SHP77 treated with DMSO at 0.1 percent for 48 hours (cell line): ENCODE measurements at regions not wholly inside any gene's neighbourhood (a gene's known extent, or its start where the extent isn't known, plus 50 kb on each side); places are given as distances from the start of the nearest gene placed in this dataset.

Experiments
- DNase-seq: peaks from one replicate; lab custom pipeline; 2025; lab: John Stamatoyannopoulos, UW

GRCh38 chr3:159899166-159899565, 89.5 kb upstream of the IL12A start:
- no peak for DNase-seq

- DNase-seq: no peak
Measured at GRCh38 chr3:159902546-159903314, 85.9 kb upstream of the IL12A start.

- DNase-seq: no peak
Measured at GRCh38 chr3:159904455-159904854, 84.2 kb upstream of the IL12A start.

- DNase-seq: no peak
Measured at GRCh38 chr3:159904911-159905310, 83.7 kb upstream of the IL12A start.

DNA sequence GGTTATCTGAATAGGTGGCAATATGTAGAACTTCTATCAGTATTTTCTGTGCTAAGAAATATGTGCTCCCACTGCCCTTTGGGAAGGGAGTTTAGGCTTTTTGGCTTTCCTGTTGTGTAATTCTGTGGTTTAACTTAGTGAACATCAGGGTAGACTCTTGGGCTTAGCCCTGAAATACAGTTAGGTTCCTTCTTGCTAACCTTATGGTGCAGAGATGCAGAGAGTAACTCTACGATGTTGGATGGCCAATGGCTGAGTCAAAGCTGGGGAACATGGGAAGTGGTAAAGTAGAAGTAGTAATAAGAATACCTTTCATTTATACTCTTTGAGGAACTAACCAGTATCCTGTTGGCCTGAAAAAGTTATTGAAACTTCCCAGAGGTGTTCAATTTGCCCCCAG, 80.8 kb upstream of the IL12A start:
- no peak for DNase-seq

- no peak for DNase-seq
Measured at GRCh38 chr3:159910991-159911663, 77.5 kb upstream of the IL12A start.

GRCh38 chr3:159911664-159912037, 77.0 kb upstream of the IL12A start:
- DNase-seq: no peak

DNA sequence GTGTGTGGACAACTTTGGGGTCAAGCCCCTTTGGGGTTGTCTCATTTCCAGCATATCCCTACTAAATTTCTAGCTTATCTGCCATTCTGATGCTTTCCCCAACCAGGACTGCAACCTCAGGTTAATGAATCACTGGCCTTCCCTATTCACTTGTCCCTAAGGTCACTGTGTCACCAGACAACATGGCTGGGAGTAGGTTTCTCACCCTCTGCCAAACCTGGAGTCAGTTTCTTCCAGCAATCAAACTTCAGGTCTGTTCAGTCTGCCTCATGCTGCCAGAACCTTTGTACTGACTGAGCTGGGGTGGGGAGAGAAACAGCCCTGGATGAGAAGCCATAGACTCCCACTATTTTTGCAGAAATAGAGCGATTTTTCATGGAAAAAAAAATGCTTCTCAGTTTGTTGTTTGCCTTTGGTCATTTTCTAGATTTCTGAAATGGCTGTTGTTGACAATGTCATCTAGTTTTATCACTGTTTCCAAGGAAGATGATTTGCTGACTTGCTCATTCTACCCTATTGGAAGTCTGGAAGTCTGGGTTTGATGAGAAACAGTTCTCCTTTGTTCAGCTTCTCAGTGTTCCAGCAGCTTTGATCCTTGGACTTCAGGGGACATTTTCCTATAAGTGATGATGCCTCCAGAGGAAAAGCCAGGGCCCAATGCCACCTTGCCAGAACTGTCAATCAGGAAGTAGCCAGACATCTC, 74.8 kb upstream of the IL12A start:
- no peak for DNase-seq

GRCh38 chr3:159914426-159914825, 74.2 kb upstream of the IL12A start:
- DNase-seq: no peak

- no peak for DNase-seq
Measured at GRCh38 chr3:159916052-159916451, 72.6 kb upstream of the IL12A start.

- no peak for DNase-seq
Measured at GRCh38 chr3:159917141-159917540, 71.5 kb upstream of the IL12A start.

DNA sequence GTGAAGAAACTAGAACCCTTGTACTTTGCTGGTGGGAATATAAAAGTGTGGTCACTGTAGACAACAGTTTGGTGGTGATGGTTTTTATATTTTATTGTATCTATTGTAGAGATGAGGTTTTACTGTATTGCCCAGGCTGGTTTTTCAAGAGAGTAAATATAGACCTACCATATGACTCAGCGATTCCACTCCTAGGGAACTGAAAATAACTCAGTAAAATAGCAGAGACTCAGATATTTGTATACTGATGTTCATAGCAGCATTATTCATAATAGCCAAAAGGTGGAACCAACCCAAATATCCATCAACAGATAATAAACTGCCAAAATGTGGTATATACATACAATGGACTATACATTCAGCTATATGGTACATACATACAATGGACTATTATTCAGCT, 68.8 kb upstream of the IL12A start:
- DNase-seq: no peak

GRCh38 chr3:159922193-159922840, 66.3 kb upstream of the IL12A start:
- DNase-seq: no peak

DNA sequence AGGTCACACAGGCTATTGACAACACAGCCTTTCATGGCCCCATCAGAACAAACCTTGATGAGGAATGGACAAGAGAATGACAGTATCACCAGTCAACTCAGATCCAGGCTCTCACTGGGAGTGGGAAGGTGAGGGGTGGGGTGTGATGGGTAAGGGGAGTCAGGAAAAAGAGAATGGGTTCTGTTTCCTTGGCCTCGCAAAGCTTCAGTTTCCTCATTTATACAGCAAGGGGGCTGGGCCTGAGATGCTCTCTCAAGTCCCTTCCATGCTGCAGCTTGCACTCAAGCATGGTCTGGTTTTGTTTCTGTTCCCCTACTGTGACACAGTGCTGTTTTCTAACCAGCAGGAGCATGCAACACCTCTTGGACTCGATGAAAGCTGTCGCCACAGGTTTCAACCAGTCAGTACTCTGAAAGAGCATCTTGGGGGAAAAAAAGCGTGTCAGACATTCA, 65.7 kb upstream of the IL12A start:
- no peak for DNase-seq

DNA sequence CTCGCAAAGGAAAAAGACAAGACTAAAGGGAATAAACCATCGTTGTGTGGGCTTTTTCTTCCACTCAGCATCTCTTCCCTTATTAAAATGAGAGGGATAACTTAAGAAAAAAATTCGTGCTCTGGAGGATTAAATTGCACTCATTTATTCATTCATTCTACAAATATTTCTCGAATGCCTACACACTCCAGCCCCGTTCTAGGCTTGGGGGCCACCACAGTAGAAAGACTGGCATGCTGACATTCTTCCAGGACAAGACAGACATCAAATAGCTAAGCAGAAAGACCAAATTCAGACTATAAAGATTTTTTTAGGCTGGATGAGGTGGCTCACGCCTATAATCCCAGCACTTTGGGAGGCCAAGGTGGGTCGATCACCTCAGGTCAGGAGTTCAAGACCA, 65.3 kb upstream of the IL12A start:
- no peak for DNase-seq

- DNase-seq: no peak
Measured at GRCh38 chr3:159923956-159924355, 64.7 kb upstream of the IL12A start.

DNA sequence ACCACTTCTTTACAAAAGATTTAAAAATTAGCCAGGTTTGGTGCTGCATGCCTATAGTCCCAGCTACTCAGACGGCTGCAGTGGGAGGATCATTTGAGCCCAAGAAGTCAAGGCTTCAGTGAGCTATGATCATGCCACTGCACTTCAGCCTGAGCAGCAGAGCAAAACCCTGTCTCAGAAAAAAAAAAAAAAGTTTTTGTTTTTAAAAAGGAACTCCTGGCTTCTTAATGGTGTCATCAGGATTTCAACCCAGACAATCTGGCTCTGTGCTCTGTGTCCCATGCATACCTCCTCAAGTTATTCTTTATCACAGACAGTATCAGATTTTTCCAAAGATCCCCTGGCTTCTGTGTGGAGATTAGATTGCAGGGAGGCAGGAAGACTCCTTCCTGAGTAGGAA, 64.2 kb upstream of the IL12A start:
- DNase-seq: no peak

GRCh38 chr3:159925248-159925647, 63.4 kb upstream of the IL12A start:
- no peak for DNase-seq

GRCh38 chr3:159926573-159926972, 62.1 kb upstream of the IL12A start:
- DNase-seq: no peak

GRCh38 chr3:159928071-159928491, 60.6 kb upstream of the IL12A start:
- no peak for DNase-seq

DNA sequence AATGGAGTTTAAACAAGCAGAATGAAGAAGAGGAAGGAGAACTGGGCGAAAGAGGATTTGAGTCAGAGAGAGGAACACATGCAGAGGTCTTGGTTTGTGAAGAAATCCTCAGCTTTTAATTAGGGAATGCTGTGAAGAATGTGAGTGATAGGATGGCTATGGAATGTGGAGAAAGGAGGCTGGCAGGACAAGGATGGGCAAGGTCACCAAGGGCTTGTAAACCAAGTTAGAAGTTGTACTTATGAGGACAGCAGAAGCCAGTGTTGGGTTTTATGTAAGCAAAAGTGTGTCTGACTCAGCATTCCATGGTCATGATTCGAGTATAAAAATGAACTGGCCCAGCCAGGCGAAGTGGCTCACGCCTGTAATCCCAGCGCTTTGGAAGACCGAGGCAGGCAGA, 60.0 kb upstream of the IL12A start:
- DNase-seq: no peak
